Right hindlimb (tissue), 1 donor: ENCODE measurements at regions not wholly inside any gene's neighbourhood (a gene's known extent, or its start where the extent isn't known, plus 50 kb on each side); places are given as distances from the start of the nearest gene placed in this dataset.

Experiments used
- DNase-seq: peaks from one replicate; pipeline ENCODE4 v3.0.0-alpha.2; 2018

- peak; percentile 55 for DNase-seq
Observed at GRCh38 chr11:70611821-70612220, 213.5 kb downstream of the CTTN start.

- DNase-seq: no peak
Observed at GRCh38 chr11:70612459-70613141, 214.3 kb downstream of the CTTN start.

GRCh38 chr11:70614034-70614681 is 215.8 kb downstream of the CTTN start:
- no peak for DNase-seq

- DNase-seq: no peak
Observed at GRCh38 chr11:70615036-70615875, 216.9 kb downstream of the CTTN start.

GRCh38 chr11:70616317-70616716 is 218.0 kb downstream of the CTTN start:
- DNase-seq: no peak

- no peak for DNase-seq
Observed at GRCh38 chr11:70616938-70617654, 218.8 kb downstream of the CTTN start.

GRCh38 chr11:70618431-70619101 is 220.2 kb downstream of the CTTN start:
- no peak for DNase-seq

- DNase-seq: no peak
Observed at GRCh38 chr11:70619591-70619990, 221.3 kb downstream of the CTTN start.

- no peak for DNase-seq
Observed at GRCh38 chr11:70620510-70621184, 222.3 kb downstream of the CTTN start.

GRCh38 chr11:70621241-70621640 is 222.9 kb downstream of the CTTN start:
- no peak for DNase-seq

GRCh38 chr11:70622091-70622490 is 223.8 kb downstream of the CTTN start:
- DNase-seq: no peak

- no peak for DNase-seq
Observed at GRCh38 chr11:70623906-70624597, 225.7 kb downstream of the CTTN start.

GRCh38 chr11:70624598-70624993 is 226.3 kb downstream of the CTTN start:
- no peak for DNase-seq

GRCh38 chr11:70625051-70625450 is 226.7 kb downstream of the CTTN start:
- DNase-seq: no peak

- peak; percentile 55 for DNase-seq
Observed at GRCh38 chr11:70625582-70626518, 227.5 kb downstream of the CTTN start.

- DNase-seq: no peak
Observed at GRCh38 chr11:70627219-70627618, 228.9 kb downstream of the CTTN start.

GRCh38 chr11:70628176-70628854 is 230.0 kb downstream of the CTTN start:
- DNase-seq: peak; percentile 41

- peak; percentile 79 for DNase-seq
Observed at GRCh38 chr11:70628855-70629844, 230.8 kb downstream of the CTTN start.
